HG03039 (cell line): ENCODE measurements at regions not wholly inside any gene's neighbourhood (a gene's known extent, or its start where the extent isn't known, plus 50 kb on each side); places are given as distances from the start of the nearest gene placed in this dataset.

Source experiments
- ATAC-seq: cut with Tn5 transposase; IDR thresholded peaks from one replicate; pipeline ENCODE4 v1.9.1; 2021; ENCODE audit warnings: mild to moderate bottlenecking, moderate library complexity; ENCODE audit not compliant: unreplicated experiment

DNA sequence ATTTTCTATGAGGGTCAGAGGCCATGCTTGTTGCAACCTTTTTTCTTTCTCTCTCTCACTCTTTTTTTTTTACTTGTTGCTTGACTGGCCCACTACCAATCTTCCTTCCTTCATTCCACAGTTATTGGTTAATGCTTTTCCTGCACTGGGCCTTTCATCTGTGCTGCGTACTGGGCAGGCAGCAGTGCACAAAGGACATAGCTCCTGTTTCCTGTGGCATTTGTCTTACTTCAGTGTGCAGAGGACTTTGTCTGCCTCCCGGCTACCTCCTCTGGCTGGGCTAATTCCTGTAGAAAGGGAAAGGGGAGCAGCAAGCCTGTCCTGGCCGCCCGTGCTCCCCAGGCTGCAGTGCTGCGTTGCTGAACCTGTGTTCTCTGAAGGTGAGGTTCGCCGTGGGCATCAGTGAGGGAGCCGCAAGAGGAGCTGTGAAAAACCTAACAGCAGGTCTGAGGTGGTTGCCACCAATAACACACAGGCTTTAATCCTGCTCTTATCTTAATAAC, 93.7 kb upstream of the RGMA start:
- ATAC-seq = no peak

DNA sequence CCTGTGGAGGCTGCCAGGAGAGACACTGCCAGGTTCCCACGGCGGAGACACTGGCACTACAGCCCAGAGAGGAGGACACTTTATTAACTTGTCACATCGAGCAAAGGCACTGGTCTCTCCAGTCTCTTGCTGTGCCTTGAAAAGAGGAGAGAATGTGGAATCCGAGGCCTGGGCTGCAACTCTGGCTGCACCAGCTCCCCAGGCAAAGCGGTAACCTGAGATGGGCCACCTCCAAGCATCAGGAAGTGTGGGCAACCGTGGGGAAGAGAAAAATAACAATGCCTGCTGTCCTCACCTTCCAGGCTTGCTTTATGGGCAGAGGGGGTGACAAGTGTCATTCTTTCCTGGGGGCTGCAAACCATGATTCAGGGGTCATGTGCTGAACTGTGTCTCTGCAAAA, 91.6 kb upstream of the RGMA start:
- ATAC-seq = no peak

DNA sequence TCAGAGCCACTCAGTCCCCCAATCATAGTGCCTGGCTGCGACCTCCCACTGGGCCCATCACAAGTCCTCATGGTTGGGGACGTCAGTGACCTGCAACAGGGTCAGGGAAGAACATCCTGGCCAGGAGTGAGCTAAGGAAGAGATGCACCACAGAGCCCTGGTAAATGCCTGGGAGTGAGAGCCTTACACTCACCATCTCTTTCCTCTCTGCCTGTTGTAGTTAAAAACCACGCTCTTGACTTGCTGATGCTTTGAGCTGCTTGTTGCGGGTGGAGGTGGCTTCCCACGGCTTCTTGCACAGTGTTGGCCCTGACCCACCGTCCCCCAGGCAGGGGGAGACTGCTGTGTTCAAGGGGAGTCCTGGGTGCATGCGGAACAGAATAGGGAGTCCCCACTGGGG, 91.1 kb upstream of the RGMA start:
- ATAC-seq = no peak

DNA sequence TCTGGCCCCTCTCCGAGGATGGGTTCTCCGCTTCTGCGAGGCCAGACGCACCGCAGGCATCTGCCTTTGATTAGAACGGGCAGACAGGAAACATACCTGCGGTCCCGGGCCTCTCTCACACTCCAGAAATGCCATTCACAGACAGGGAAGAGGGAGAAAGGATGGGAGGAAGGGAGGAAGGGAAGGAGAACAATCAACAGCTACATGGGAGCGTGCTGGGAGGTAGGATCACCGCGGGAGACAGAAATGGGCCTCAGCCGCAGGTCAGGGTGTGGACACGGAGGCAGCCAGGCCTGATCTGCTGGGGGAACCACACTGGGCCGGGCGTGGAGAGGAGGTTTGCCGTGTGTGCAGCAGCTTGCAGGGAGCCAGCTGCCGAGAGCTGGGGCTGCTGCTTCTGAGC, 90.7 kb upstream of the RGMA start:
- ATAC-seq = no peak

DNA sequence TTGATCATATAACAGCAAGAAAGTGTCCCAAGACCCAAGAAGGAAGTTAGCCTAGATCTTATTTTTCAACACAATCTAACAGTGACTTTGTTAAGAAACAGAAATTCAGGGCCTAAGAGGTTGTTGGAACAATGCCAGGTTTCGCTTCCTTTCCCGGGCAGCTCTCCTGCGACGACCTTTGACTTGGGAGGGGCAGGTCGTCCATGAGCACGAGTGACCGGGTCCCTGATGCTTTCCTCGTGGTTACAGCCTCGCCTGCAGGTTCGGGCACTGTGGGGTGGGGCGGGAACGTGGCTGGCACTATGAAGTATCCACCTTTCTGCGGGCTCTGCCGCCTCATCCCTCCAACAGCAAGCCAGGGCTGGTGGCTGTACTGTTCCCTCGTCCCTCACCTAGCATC, 90.1 kb upstream of the RGMA start:
- no peak for ATAC-seq

DNA sequence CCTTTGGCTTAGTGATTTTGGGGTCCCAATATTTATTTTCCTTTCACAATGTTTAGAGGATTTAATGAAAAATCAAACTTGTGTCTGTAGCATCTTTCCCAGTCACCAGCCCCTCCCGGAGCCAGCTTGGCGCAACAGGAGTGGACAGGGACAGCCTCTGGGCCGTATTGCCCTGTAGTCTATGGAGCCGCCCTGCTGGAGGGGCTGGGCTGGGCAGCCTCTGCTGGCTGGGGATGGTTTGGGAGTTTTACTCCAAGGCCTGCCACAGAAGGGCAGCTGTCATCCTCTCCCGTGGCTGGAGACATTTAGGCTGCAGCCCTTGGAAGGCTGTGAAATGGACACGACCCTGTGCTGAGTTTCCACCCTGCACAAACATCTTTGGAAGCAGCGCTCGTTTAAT, 89.4 kb upstream of the RGMA start:
- ATAC-seq = no peak

DNA sequence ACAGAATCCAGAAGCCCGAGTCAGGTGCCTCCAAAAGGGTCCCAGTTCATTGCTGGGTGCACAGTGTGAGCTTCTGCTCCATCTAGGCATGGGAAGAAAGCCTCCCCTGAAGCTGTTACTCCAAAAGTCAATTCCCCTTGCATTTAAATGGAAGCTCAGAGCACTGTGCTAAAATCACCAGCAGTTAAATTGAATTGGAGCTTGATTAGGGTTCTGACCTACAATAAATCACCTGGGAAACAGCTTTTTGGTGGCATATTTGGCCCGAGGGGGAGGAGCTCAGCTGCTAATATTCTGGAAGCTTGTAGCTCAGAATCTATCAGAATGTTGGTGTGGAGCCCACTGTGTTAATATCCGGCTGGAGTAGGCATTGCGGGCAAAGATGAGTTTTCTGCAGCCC, 87.1 kb upstream of the RGMA start:
- ATAC-seq = no peak

DNA sequence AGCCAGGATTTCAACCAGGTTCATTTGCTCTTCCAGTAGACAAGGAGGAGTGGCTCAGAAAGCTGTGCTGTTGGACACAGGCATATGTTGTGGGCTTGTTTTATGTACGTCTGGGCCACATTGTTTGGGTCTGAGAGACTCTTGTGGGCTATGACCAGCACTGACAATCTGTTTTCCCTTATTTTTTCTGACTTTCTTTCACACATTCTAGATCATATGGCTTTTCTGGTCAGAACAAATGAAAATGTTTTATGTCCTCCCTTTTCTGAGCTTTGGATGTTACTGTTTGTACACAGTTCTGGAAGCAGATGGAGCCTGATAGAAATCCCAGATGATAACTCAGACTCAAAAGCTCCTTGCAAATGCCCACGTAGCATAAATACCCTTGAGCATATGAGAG, 85.8 kb upstream of the RGMA start:
- ATAC-seq = no peak

DNA sequence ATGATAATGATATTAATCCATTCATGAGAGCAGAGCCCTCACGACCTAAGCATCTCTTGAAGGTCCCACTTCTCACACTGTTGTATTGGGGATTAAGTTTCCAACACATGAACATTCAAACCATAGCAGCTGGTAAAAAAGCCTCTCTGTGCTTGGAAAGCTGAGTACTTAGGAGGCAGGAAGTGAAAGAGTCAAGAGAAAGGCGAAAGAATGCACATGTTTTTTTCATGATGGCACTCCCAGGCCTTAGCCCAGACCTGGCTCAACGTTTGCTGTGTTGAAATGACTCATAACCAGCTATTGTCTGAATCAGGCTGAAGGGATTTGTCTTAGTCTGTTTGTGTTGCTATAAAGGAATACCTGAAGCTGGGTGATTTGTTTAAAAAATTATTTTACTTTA, 84.4 kb upstream of the RGMA start:
- ATAC-seq = no peak

DNA sequence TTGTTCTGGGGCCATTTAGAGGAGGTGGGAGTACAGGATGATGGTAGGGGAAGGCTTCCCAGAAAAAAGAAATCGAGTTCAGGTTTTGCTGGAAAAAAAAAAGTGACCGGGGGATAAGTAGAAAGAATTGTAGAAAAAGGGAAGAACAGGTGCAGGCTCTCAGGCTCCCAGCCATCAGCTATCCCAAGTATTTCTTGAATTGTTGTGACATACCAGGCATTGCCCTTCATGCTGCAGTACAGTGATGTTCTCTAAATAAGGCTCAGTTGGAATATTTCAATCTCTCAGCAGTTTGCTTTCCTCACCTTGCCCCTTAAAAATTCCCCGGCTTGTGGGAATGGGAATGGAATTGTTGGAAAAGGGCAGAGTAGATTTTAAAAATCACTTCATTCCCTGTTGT, 82.5 kb upstream of the RGMA start:
- ATAC-seq = no peak

DNA sequence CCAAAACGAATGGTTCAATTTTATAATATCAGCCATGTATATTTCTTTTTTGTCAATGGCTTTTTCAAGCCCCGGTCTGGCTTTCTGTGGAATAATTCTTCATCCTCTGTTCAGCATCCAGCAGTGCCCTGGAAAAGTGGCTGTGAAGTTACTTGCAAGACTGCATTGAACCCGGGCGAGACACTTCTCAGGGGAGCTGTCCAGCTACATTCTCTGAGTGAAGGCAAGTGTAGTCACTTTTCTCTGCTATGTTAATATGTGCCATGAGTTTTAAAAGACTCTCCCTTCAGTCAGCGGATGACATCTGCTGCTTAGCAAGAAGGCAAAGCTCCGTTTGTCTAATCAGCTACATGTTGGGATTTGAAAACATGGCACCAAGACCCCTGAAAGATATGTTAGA, 81.3 kb upstream of the RGMA start:
- ATAC-seq = no peak

DNA sequence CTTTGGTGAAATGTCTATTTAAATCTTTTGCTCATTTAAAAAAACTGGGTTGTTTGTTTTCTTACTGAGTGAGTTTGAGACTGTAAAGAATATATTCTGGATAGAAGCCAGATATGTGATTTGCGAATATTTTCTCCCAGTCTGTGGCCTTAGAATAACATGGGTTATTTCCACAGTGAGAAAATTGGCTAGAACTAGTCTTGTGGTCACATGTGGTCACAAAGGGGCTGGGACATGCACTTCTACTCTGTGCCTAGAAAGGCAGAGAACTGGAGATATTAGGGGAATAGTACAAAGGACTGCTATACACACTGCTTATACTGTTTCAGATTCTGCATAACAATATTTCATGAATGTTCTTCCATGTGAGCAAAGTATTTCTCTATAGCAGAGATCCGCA, 79.9 kb upstream of the RGMA start:
- ATAC-seq = no peak

DNA sequence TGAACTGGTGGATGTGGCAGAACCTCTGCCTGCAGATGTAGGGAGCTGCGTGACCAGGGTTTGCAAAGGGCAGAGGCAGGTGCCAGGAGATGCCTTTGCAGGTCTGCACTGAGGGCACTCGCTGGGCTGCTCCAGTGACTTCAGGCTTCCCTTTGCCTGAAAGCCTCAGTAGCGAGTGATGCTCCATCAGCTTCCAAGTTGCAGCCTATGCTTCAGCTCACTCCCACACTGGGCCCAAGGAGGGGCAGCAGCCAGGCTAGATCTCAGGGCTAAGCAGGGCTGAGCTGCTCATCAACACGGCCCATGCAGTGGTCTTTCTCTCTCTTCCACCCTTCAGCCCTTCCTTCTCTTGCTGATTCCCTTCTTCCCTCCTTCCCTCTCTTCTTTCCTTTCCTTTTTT, 78.3 kb upstream of the RGMA start:
- ATAC-seq = no peak

DNA sequence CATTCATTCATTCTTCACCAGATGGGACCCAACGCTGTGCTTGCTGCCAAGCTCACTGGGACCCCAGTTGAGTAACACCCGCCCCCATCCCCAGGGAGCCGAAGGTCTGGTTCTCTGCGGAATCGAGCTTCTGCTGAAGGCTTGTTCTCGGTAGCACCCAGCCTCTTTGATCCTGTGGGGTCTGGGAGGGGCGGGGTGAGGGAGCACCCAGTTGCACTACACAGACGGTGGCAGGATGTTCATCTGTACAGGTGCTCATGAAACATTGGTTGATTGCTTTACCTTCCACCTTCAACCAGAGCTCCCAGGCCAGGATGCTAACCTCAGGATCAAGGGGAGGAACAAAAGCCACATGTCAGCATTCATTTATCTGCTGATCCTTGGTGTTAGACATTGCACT, 77.7 kb upstream of the RGMA start:
- ATAC-seq = no peak

DNA sequence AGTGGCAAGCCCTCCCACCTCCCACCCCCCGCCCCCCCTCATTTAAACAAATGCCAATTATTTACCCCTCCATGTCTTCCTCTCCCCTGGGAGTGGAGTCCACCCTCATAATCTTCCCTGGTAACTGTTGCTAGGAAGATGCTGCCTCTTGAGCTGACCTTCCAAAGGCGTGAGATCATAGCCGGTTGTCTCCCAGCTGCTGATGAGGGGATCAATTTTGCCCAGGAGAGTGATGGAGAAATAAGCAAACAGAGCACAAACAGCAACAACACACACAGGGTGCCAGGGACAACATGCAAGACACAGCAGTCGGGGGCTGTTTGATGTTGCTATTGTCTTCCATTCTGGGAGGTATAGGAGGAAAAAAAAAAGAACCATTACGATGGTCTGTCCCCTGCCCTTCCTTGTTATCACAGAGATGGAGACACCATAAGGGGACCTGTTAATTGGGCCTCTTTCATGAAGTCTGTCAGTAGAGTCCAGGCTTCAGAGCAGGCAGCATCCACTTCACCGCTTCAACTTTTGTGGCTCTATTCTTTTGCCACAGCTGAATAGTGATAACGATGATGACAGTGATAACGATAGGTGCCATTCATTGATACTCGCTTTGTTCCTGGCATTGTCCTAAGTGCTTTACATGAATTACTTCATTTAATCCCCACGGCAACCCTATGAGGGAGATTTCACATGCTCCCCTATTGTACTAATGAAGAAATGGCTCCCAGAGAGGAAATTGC, 76.9 kb upstream of the RGMA start:
- ATAC-seq = no peak

DNA sequence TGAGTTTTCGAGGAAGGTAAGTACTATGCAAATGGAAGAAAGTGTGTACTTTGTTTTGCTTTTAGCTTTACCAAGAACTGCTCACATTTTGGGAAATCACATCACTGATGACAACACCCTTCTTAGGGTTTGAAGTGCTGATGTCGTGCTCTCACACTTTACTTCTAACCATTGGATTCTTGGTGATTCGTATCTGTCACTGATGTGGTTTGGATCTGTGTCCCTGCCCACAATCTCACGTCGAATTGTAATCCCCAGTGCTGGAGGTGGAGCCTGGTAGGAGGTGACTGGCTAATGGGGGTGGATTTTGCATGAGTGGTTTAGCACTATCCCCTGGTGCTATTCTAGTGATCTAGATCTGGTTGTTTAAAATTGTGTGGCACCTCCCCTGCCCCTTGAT, 75.4 kb upstream of the RGMA start:
- no peak for ATAC-seq

DNA sequence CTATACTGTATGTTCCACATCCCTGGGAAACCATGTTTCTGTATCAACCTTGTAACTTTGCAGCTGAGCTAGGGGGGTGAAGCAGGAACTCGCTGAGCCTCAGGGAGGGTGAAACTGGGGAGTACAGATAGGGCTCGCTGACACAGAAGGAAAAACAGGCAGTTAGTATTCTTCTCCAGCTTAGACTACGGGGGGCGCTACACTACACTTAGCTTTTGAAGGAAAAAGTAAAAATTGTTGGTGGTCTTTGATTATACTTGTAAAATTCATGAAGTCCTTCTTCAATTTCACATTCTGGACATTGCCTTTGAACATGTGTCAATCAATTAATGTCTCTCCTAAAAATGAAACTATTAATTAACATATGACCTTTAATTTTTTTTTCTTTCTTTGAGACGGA, 73.5 kb upstream of the RGMA start:
- no peak for ATAC-seq

DNA sequence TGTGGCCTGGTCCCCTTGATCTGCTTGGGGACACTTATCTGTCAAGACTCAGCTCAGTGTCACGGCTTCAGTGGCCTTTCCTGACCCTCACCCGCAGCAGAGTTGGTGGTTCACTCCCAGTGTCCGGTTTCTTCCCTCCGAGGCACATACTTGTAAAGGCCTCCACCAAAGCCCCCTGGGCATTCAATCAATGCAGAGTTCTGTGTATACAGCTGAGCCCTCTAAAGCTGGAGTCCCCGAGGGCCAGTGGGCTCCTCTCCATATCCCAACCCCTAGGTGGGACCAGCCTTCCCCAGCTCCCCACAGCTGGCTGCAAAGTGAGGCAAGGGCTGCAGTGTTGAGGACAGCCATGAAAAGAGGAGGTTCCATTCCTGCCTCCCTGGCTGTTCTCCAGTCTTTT, 70.9 kb upstream of the RGMA start:
- ATAC-seq = no peak

DNA sequence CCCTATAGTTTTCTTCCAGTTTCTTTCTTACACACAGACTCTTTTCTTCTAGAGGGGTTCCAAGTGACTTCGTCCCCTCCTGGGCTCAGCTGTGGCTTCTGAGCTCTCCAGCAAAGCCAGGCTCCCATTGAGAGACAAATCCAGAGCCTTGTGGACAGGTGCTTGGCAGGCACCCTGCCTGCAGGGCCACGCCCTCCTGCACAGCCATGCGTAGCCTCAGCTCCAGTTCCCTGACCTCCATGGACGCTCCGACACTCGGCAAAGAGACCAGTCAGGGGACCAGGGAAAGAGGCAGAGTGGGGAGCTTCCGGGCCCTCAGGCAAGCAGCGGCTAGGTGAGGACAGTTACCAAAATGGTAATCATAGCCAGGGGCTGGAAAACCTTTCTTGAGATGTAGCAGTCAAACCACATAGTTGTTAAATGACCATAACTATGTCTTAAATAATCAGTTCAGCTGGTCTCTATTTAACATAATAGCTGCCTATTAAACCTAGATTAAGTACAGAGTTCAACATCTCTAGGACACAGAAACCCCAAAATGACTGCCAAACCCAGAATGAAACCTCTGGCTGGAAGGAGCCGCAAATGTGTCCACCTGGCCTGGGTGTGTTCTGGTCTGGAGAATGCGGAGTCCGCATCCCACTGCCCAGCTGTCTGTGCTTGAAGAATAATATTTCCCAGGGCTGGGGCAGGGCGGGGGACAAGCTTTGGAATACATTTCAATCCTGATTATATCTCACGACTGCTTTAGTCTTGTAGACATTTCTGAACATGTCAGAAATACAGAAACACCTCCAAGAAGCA, 69.3 kb upstream of the RGMA start:
- no peak for ATAC-seq

DNA sequence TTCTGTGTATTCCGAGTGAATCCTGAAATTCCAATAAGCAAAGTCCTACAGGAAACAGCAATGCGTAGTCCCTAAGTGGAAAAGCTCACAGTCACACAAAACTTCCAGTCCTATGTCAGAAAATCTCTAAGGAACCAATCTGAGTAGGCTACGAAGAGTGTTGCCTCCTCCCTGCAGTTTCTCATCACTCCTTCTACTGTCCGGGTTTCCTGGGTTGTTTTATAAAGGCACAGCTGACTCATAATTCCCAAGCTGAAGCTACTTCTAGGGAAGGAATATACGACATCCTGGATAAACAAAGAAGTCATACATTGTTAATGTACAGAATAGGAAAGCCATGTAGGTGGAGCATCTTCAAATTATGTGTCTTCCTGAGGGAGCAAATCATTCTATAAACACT, 65.7 kb upstream of the RGMA start:
- no peak for ATAC-seq

DNA sequence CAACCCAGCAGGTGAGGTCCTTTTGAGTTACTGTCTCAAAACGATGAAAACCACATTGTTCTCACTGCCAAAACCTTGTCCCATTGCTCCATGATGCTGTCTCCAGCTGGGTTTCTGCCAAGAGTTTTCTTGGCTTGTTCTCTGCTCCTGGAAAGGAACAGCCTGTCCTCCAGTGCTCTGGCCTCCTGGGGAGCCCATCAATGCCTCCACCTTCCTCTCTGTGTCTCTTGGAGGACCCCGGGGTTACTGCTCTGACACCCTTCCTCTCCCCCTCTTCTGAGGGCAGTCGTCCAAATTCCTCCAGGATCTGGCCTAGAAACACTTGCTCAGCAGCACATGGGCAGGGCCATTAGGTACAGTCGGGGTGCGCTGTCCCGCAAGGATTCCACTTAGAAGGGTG, 63.9 kb upstream of the RGMA start:
- ATAC-seq = no peak

DNA sequence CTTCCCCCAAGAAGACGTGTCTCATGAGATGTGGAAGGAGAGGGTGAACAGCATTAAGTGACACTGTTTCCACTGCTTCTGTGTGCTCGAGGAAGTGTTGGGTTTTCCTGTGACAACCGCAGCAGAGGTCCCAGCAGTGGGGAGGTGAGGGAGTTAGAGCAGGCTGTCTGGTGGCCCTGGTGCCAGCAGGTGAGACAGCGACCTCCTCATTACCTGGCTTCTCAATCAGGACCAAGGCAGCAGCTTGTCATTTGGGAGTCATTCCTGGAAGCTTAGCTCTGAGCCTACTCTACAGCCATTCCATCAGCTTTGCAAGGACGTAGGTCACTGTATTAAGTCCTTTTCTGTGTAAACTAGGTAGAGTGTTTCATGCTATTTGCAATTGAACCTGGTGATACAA, 63.3 kb upstream of the RGMA start:
- ATAC-seq = no peak
